ENCODE measurements at regions not wholly inside any gene's neighbourhood (a gene's known extent, or its start where the extent isn't known, plus 50 kb on each side); places are given as distances from the start of the nearest gene placed in this dataset.

DNA sequence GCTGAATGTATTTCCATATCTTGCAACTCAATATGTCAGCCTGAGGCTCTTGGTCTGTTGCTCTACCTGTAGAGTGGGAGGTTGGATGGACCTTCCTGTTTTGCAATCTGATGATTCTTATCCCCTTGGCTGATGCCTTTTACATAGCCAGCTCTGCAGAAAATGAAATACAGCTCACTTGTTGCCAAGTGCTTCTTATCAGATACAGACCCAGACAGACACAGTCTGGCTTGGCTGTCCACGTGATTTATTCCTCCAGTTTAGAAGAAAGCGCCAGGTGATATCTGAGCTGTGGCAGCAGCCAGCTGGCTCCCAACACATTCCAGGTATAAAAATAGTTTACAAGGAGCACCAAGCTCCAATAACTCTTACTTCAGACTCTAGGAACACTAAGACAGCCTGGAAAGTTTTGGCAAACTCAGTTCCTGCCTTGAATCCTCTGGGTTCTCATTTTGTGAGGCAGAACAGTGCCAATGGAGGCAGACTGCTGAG, 479.2 kb upstream of the USP24 start:
- no peak for DNase-seq

DNA sequence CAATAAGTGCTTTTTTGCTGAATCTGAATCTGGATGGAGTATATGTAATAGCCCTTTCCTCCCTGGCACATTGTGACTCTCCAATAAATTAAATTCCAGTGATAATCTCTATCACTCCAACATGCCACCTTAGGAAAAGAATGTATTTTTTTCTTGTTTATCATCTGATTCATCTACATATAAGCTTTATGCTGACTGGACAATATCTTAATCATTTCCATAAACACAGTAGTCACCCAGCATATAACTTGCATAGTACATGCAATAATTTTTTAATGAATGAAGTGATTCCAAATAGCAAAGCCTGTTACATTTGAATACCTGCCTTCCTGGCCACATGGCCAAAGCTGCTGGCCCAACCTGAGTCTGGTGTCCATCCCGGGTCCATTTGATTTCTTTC, 477.6 kb upstream of the USP24 start:
- no peak for DNase-seq

- no peak for DNase-seq
Observed at GRCh38 chr1:55690366-55690765, 475.2 kb upstream of the USP24 start.

GRCh38 chr1:55689800-55690199, 474.6 kb upstream of the USP24 start:
- DNase-seq: no peak

DNA sequence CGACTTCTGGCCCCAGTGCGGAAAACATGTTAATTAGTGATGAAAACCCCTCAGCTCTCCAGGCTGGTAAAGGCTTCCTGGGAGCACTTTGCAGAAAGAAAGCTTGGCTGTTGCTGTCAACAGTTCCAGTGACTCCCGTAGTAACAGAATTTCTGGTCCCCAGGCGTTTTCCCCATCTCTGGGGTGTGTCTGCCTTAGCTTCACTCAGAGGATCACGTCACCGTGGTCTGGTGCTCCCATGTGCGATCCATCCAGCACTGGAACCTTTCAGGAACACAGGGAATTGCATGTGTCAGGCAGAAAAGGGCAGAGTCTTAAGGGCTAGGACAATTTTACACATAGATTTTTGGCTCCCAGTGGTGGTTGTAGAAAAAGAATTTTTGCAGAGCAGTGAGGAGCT, 470.4 kb upstream of the USP24 start:
- DNase-seq: no peak

GRCh38 chr1:55684131-55684650, 469.0 kb upstream of the USP24 start:
- DNase-seq: no peak

- no peak for DNase-seq
Observed at GRCh38 chr1:55682198-55682597, 467.0 kb upstream of the USP24 start.

DNA sequence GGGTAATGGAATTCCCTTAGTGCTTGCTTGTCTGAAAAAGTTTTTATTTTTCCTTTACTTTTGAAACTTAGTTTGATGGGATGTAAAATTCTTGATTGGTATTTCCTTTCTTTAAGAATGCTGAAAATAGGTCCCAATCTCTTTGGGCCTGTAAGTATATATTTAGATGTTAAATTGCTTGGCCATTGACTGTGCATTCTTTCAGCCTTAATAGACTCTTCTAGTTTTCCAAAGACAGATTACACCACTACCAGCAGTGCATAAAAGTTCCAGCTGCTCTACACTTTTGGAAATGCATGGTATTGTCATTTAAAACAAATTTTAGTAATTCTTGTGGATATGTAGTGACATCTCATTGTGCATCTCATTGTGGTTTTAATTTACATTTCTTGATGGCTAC, 464.8 kb upstream of the USP24 start:
- no peak for DNase-seq

GRCh38 chr1:55673416-55673815, 458.3 kb upstream of the USP24 start:
- no peak for DNase-seq

- DNase-seq: no peak
Observed at GRCh38 chr1:55670331-55671082, 455.3 kb upstream of the USP24 start.

- no peak for DNase-seq
Observed at GRCh38 chr1:55669293-55669692, 454.1 kb upstream of the USP24 start.

DNA sequence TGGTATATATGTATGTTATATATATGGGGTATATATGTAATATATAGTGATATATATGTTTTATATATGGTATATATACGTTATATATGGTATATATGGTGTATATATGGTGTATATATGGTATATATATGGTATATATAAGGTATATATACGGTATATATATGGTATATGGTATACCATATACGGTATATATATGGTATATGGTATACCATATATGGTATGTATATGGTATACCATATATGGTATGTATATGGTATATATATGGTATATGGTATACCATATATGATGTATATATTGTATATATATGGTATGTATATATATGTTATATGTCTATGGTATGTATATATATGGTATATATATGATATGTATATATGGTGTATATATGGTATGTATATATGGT, 447.7 kb upstream of the USP24 start:
- DNase-seq: no peak

- DNase-seq: no peak
Observed at GRCh38 chr1:55658917-55659316, 443.8 kb upstream of the USP24 start.

GRCh38 chr1:55654750-55655149, 439.6 kb upstream of the USP24 start:
- DNase-seq: no peak

DNA sequence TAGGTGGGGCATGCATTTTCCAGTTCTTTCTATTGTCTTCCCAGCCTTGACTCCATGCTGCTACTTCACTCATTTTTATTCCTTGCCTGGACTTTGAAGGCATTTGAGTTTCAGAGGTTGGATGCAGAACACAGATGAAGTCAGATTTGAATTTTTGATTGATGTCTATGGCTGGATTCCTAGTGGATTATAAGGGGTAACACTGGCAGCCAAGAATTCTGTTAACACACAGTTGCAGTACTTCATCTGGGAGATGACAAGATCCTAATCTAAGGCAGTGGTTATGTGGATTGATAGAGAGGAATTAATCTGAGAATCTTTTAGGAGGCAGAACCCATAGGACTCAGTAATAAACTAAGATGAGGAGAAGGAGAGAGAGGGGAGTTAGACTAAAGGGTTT, 439.0 kb upstream of the USP24 start:
- no peak for DNase-seq

- no peak for DNase-seq
Observed at GRCh38 chr1:55650444-55650843, 435.3 kb upstream of the USP24 start.

GRCh38 chr1:55646181-55646580, 431.0 kb upstream of the USP24 start:
- no peak for DNase-seq

DNA sequence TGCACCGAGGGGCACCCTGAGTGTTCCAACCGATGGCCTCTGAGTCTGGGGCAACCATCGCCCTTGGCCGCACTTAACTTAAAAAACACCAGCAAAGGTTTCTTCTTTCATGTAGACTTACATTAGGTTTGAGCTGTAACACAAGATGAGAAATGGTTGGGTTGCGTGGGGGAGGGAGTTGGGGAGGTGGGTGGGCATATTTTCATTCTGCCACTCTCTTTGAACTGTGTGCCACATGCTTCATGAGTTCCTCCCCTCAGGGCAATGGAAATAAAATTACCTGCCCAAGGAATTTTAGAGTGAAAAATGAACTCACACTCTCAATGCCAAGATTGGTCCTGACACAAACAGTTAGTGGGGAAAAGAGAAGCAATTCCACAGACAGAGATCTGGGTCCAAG, 430.1 kb upstream of the USP24 start:
- DNase-seq: no peak

- DNase-seq: no peak
Observed at GRCh38 chr1:55641947-55642346, 426.8 kb upstream of the USP24 start.

- no peak for DNase-seq
Observed at GRCh38 chr1:55640708-55641473, 425.7 kb upstream of the USP24 start.

DNA sequence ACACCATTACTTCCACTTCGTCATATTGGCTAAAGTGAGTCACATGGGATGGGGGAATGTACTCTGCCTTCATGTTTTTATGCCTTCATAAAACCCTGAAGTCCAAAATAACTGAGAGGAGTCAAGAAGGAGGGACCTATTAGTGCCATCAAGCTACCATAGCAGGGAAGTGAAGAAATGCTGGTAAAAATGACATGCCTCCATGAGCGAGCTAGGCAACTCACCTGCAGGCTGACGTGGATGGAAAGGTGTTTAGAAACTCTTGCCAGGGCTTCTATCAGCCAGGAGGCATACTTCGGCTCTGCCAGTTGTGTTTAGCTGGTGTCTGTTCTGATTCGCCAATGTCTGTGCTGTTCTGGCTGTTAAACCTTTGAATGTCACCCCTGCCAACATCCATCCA, 424.4 kb upstream of the USP24 start:
- no peak for DNase-seq

GRCh38 chr1:55639051-55639450, 423.9 kb upstream of the USP24 start:
- DNase-seq: no peak

DNA sequence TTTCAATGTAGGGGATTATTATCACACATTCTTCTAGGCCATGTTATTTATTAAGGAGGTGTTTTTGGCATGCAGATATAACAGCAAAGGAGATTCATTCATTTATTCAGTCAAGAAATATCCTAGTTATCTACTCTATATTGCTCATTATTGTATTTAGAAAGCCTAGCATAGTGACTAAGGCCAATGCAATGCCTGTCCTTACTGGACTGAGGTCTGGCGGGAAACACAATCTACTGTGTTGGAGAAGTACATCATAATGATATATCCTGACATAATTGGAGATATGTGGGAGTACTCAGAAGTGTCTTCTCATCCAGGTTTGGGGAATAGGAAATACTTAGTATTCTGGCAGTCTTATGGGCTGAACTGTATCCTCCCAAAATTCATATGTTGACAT, 421.5 kb upstream of the USP24 start:
- DNase-seq: no peak

DNA sequence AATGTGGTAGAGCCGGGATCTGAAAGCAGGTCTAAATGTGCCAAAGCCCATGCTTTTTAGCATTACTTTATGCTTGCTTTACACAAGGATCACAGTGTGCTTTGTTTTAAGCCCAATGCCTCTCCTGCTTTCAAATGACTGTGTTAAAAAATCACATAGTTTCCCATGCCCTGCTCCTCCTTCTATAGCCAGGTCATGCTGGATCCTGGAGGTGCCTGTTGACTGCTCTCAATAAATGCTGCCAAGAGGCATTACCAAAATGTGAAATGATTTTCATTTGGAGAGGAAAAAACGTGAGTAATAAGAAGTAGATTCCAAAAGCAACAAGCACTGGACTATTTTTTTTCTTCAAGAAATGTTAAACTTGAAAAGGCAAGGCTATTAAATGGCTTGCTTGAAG, 420.7 kb upstream of the USP24 start:
- DNase-seq: no peak
